Astrocyte of the spinal cord (primary cell): ENCODE measurements at regions not wholly inside any gene's neighbourhood (a gene's known extent, or its start where the extent isn't known, plus 50 kb on each side); places are given as distances from the start of the nearest gene placed in this dataset.
"Not testable (repeated sequence)": the region's sequence is repeated elsewhere in the genome, so short reads cannot be mapped to it uniquely, and the experiment has no call there.

Experiments
- DNase-seq: peaks from one replicate; pipeline ENCODE4 v3.0.0; 2011; ENCODE audit warnings: low read depth, low spot score
- H3K4me3 ChIP-seq: 2 replicates; pipeline ENCODE4 v1.5.1; 2011; ENCODE audit warnings: low read depth, mild to moderate bottlenecking, low read length, moderate library complexity
- CTCF ChIP-seq: IDR thresholded peaks from 2 replicates; pipeline ENCODE4 v1.5.1; 2012; ENCODE audit warnings: low read depth, mild to moderate bottlenecking, low read length, inconsistent platforms
- in situ Hi-C: cut with HindIII; loops from 2 replicates; pipeline ENCODE4 v1.10.0; 2017; ENCODE audit warnings: low sequenced_read_pairs

GRCh38 chr20:54351371-54352136, 123.8 kb upstream of the DOK5 start:
- no peak for TF ChIP-seq CTCF
- no peak overlapping the region for H3K4me3 ChIP-seq
- DNase-seq, result no peak
- in situ Hi-C loops, result no loop called here

GRCh38 chr20:54352541-54352940, 122.9 kb upstream of the DOK5 start:
- in situ Hi-C loops, DNase-seq, H3K4me3 ChIP-seq: not testable (repeated sequence)

GRCh38 chr20:54353292-54353691, 122.1 kb upstream of the DOK5 start:
- in situ Hi-C loops, result no loop called here
- no peak for DNase-seq
- TF ChIP-seq CTCF, result no peak
- no peak overlapping the region for H3K4me3 ChIP-seq

- H3K4me3 ChIP-seq, result no peak overlapping the region
- DNase-seq, result no peak
- in situ Hi-C loops, result no loop called here
- TF ChIP-seq CTCF, result no peak
Measured at GRCh38 chr20:54355631-54356280, 119.6 kb upstream of the DOK5 start.

- no peak for TF ChIP-seq CTCF
- no peak overlapping the region for H3K4me3 ChIP-seq
- in situ Hi-C loops, result no loop called here
- DNase-seq, result no peak
Measured at GRCh38 chr20:54356801-54357200, 118.6 kb upstream of the DOK5 start.

- in situ Hi-C loops, result no loop called here
- no peak for TF ChIP-seq CTCF
- no peak overlapping the region for H3K4me3 ChIP-seq
- no peak for DNase-seq
Measured at GRCh38 chr20:54361475-54361874, 113.9 kb upstream of the DOK5 start.

- DNase-seq, result no peak
- H3K4me3 ChIP-seq, result no peak overlapping the region
- in situ Hi-C loops, result no loop called here
- no peak for TF ChIP-seq CTCF
Measured at GRCh38 chr20:54362283-54362682, 113.1 kb upstream of the DOK5 start.
